GM12891 (cell line): ENCODE measurements at regions not wholly inside any gene's neighbourhood (a gene's known extent, or its start where the extent isn't known, plus 50 kb on each side); places are given as distances from the start of the nearest gene placed in this dataset.

Source experiments
- PAX5 ChIP-seq: IDR thresholded peaks from 2 replicates; pipeline ENCODE4 v1.6.1; 2011; ENCODE audit warnings: low read length, moderate library complexity, mild to moderate bottlenecking; ENCODE audit not compliant: insufficient read depth, severe bottlenecking
- POLR2A ChIP-seq: IDR thresholded peaks from 2 replicates; pipeline ENCODE4 v1.6.1; 2011; ENCODE audit warnings: low read depth, low read length, control low read depth
- POLR2AphosphoS5 ChIP-seq: IDR thresholded peaks from 2 replicates; pipeline ENCODE4 v1.6.1; 2011; ENCODE audit warnings: low read depth, low read length, control low read depth
- POU2F2 ChIP-seq: IDR thresholded peaks from 2 replicates; pipeline ENCODE4 v1.6.1; 2011; ENCODE audit warnings: low read depth, mild to moderate bottlenecking, control low read depth, low read length, moderate library complexity
- SPI1 ChIP-seq: IDR thresholded peaks from 2 replicates; pipeline ENCODE4 v1.6.1; 2011; ENCODE audit warnings: low read depth, low read length, control low read depth
- TAF1 ChIP-seq: IDR thresholded peaks from 2 replicates; pipeline ENCODE4 v1.6.1; 2011; ENCODE audit warnings: low read depth, low read length, control low read depth

- TF ChIP-seq TAF1 (no peak), POLR2A (no peak), POLR2AphosphoS5 (no peak), POU2F2 (no peak), PAX5 (no peak), SPI1 (no peak)
Measured at GRCh38 chr14:28055008-28055407, 711.6 kb upstream of the FOXG1 start.
